Esophagus muscularis mucosa (tissue), 4 donors: ENCODE measurements at regions not wholly inside any gene's neighbourhood (a gene's known extent, or its start where the extent isn't known, plus 50 kb on each side); places are given as distances from the start of the nearest gene placed in this dataset.

ENCODE experiments used
- CTCF ChIP-seq, 3 experiments: fragments of 200-600 bp in 2 of 3; fragments of 450-650 bp in 1 of 3; sonication (generic) in 2 of 3; IDR thresholded peaks; one replicate each; pipeline ENCODE4 v1.5.1; 2017 to 2019; ENCODE audit warnings: antibody characterized with exemption in 3 of 3, mild to moderate bottlenecking in 2 of 3, moderate library complexity in 1 of 3
- EP300 ChIP-seq: sonication (generic); formaldehyde crosslinking; IDR thresholded peaks from one replicate; pipeline ENCODE4 v1.6.1; 2017; ENCODE audit warnings: antibody characterized with exemption
- POLR2A ChIP-seq: fragments of 450-650 bp; IDR thresholded peaks from one replicate; pipeline ENCODE4 v1.6.1; 2017; ENCODE audit warnings: antibody characterized with exemption, moderate library complexity, mild to moderate bottlenecking, low read depth
- POLR2AphosphoS5 ChIP-seq, 2 donors: sonication (generic); formaldehyde crosslinking; IDR thresholded peaks; one replicate each; pipeline ENCODE4 v1.6.1; 2017; ENCODE audit warnings: antibody characterized with exemption in 2 of 2

- TF ChIP-seq CTCF (IDR thresholded peaks at IDR 0.05) (no peak), POLR2A (no peak), POLR2AphosphoS5 (IDR thresholded peaks at IDR 0.05) (no peak), EP300 (no peak)
Measured at GRCh38 chr19:5264453-5264852, 76.2 kb downstream of the PTPRS start.
